GM20431 (cell line): ENCODE measurements at regions not wholly inside any gene's neighbourhood (a gene's known extent, or its start where the extent isn't known, plus 50 kb on each side); places are given as distances from the start of the nearest gene placed in this dataset.
"Not testable (repeated sequence)": the region's sequence is repeated elsewhere in the genome, so short reads cannot be mapped to it uniquely, and the experiment has no call there.

Source experiments
- in situ Hi-C: fragments of 300-500 bp; cut with MseI, MboI; formaldehyde crosslinking; loops from one replicate; pipeline ENCODE4 v1.15.0; 2020; ENCODE audit warnings: low sequenced_read_pairs; ENCODE audit not compliant: unreplicated experiment

DNA sequence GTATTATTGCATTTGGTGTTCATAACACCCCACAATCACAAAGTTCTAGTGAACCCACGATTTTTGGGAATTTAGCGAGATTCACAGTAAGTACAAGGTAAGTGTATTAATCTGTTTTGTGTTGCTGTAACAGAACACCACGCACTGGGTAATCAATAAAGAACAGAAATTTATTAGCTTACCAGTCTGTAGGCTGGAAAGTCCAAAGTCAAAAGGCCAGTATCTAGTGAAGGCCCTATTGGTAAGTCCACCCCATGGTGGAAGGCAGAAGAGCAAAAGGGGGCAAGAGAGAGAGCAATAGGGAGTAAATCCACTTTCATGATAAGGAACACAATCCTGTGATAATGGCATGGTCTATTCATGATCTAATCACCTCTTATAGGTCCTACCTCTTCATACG lies 190.3 kb upstream of the KCNMB2 start:
- in situ Hi-C loops, result no loop called here

DNA sequence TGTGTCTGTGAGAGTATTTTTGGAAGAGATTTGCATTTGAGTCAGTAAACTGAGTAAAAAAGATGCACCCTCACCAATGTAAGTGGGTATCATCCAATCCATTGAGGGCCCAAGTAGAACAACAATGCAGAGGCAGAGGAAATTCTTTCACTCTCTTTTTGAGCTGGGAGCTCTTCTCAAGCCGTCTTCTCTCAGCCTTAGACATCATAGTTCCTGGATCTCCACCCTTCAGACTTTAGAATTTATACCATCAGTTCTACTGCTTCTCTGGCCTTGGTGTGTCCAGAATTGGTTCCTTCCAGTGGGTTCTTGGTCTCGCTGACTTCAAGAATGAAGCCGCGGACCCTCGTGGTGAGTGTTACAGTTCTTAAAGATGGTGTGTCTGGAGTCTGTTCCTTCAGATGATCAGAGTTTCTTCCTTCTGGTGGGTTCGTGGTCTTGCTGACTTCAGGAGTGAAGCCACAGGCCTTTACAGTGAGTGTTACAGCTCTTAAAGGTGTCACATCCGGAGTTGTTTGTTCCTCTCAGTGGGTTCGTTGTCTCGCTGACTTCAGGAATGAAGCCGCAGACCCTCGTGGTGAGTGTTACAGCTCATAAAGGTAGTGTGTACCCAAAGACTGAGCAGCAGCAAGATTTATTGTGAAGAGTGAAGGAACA lies 187.5 kb upstream of the KCNMB2 start:
- in situ Hi-C loops, result not testable (repeated sequence)

DNA sequence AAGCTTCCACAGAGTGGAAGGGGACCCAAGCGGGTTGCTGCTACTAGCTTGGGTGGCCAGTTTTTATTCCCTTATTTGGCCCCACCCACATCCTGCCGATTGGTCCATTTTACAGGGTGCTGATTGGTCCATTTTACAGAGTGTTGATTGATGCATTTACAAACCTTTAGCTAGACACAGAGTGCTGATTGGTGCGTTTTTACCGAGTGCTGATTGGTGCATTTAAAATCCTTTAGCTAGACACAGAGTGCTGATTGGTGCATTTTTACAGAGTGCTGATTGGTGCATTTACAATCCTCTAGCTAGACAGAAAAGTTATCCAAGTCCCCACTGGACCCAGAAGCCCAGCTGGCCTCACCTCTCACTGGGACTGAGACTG lies 187.0 kb upstream of the KCNMB2 start:
- in situ Hi-C loops, result not testable (repeated sequence)

DNA sequence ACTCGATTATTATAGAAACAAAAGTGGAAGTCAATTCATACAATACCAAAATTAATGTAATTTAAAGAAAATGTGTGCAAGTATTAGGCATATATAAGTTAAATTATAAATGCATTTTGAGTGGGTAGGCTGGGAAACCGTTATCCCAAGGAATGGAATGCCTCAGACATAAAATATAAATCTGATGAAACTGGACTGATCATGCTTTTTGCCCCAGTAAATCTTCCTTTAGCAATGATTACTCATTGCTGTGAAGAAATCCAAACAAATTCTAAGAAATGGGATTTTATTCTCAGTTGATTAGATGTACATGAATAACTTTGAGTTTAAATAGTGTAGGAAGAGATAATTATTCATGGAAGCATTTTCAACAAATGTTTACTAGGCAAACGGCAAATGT lies 185.5 kb upstream of the KCNMB2 start:
- in situ Hi-C loops, result no loop called here

DNA sequence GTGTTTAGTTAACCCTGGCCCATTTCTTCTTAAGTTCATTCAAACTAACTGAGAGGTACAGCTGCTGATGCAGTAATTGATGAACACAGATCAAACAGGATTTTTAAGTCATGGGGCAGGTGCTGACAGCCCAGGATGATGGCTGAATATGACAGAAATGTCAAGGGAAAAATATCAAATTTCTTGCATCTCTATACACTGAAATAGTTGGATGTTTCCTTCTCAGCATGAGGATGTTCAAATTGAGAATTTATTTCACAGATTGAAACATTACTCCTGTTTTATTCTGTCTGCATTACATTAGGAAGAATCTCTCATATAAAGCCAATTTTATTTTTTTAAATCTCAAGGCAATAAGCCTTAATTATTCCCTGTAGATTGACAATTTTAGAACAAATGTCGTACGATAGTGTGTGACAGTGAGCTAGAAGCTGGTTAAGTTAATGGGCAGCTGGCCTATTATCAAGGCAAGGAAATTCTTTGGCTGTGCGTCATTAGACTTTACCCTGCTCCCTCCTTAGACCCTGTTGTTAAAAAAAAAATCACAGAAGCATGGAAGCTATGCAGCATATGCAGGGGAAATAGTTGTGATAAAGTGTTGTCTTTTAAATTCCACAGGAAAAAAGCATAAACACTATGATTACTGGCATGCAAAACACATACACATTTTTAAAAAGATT lies 183.8 kb upstream of the KCNMB2 start:
- in situ Hi-C loops, result no loop called here

DNA sequence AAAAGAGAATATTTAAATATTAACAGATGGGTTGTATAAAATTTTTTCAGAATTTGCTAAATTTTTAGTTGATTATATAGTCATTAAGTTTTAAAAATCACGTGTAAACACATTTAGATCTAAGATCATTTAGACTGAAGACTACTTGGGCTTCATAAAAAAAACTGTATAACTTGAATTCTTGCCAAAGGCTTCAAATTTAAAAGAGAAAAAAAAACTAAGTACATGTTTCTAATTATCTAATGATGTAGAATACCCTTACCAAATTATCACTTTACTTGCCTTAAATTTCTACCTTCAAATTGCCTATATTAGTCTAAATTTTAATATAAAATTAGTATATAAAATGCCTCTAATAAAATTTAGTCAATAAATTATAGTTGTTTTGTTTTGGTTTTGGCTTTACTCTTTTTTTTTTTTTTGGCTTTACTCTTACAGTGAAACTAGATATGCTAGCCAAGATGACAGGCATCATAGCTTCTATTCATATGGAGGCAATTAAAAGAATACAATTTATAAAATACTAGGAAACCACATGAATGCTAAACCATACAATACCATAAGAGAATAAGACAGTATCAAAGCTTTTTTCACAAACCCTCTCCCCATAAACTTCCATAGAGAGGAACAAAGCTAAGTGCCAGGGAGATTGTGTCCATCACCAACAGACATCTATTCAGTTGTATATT lies 183.1 kb upstream of the KCNMB2 start:
- in situ Hi-C loops, result no loop called here

DNA sequence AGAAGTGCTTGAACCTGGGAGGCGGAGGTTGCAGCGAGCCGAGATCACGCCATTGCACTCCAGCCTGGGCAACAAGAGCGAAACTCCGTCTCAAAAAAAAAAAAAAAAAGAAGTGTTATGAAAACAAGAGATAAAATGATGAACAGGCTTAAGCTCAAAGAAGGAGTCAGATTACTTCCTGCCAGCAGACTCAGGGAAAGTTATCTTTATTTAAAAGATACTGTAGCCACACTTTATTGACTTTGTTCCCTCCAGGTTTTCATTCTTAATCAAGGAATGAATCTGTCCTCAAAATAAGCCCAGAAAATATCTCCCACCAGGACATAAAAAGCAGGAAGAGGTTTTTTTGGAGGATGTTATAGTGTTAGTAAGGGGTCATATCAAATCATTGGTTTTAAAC lies 176.5 kb upstream of the KCNMB2 start:
- in situ Hi-C loops, result no loop called here

DNA sequence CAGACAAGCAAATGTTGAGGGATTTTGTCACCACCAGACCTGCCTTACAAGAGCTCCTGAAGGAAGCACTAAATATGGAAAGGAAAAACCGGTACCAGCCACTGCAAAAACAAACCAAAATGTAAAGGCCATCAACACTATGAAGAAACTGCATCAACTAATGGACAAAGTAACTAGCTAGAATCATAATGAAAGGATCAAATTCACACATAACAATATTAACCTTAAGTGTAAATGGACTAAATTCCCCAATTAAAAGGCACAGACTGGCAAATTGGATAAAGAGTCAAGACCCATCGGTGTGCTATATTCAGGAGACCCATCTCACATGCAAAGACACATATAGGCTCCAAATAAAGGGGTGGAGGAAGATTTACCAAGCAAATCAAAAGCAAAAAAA lies 173.2 kb upstream of the KCNMB2 start:
- in situ Hi-C loops, result not testable (repeated sequence)

DNA sequence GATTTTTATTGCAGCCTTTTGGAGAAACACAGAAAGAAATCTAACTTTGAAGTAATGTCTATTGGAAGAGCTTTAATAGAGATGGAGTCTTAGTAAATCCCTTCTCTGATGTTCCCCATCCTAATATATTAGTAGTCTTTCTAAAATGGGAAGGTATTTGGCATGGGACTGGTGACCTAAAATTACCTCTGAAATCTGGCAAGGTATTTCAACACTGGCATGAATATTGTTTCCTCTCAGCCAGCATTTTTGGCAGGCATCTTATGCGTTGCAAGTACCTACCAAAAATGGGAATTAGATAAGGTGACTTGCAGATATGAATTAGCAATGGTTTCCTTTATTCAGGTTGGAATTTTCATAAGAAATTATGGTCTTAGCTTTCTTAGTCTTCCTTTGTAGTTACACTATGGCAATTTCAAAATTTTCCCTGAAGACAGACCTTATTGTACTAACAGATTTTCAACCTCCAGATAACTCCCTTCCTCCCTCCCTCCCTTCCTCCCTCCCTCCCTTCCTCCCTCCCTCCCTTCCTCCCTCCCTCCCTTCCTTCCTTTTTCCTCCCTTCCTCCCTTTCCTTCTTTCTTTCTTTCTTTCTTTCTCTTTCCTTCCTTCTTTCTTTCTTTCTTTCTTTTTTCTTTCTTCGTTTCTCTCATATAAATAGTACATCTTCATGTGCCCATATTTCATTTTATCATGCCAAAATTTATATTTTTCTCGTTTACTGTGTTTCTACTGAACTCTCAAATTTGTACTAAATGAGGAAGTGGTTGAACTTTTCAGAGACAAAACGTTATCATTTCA lies 168.2 kb upstream of the KCNMB2 start:
- in situ Hi-C loops, result no loop called here

DNA sequence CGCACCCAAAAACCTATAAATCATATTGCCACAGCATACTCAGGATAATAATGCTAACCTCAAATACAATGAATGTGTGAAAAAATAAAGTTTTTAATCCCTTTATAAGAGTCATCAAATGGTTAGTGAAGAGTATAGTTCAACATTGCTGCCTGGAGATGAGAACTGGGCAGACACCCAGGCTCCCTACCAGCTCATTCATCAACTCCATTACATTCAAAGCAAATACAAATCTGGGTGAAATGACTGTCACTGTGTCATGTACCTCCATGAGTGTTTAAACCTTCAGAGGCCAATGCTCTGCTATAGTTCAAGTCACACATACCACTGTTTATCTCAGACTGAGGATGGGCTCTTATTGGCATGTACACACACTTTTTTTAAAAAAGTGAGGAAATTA lies 167.2 kb upstream of the KCNMB2 start:
- in situ Hi-C loops, result no loop called here

DNA sequence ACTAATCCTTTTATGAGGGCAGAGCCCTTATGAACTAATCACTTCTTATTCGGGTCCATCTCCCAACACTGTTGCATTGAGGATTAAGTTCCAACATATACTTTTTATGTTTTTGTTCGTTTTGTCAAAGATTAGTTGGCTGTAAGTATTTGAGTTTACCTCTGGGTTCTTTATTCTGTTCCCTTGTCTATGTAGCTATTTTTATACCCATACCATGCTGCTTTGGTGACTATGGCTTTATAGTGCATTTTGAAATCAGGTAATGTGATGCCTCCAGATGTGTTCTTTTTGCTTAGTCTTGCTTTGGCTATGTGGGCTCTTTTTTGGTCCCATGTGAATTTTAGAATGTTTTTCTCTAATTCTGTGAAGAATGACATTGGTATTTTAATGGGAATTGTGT lies 166.4 kb upstream of the KCNMB2 start:
- in situ Hi-C loops, result no loop called here

DNA sequence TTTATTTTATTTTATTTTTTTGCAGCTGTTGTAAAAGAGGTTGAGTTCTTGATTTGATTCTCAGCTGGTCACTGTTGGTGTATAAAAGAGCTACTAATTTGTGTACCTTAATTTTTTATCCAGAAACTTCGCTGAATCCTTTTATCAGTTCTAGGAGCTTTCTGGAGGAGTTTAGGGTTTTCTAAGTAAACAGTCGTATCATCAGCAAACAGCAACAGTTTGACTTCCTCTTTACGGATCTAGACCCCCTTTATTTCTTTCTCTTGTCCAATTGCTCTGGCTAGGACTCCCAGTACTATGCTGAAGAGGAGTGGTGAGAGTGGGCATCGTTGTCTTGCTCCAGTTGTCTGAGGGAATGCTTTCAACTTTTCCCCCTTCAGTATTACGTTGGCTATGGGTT lies 165.8 kb upstream of the KCNMB2 start:
- in situ Hi-C loops, result no loop called here

DNA sequence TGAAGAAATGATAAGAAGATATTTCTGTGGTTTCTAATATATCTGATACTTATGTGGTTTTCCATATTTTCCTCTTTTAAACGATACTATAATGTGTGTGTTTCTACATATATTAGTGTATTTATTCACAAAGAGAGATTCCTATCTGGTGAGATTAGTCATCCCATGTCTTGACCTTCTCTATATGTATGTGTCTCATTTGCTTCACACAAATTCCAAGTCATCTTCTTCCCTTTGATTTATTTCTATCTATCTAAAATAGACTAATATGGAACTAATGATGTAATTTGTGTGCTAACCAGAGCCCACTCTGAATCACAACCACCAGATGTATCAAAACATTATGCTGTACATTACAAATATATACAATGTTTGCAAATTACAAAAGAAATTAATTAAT lies 154.7 kb upstream of the KCNMB2 start:
- in situ Hi-C loops, result no loop called here

DNA sequence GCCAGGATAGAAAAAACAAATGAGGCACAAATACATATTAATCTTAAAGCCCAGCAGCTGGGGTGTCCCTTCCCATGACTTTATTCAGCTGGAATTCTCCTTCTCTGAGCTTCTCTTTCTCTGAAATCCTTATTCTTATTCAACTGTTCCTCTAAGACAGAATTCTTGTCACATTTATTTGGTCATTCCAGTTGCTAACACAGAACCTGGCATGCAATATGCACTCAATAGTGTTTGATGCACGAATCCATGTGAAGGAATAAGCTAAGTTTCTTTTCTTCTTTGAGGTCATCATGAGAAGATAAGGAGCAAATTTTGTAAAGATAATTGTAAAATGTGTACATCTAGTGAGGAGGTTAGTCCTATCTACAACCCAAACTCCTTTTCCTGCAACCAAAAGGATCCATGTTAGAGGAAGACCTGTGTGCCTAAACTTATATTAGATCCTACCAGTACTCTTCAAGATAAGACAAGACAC lies 154.2 kb upstream of the KCNMB2 start:
- in situ Hi-C loops, result no loop called here

DNA sequence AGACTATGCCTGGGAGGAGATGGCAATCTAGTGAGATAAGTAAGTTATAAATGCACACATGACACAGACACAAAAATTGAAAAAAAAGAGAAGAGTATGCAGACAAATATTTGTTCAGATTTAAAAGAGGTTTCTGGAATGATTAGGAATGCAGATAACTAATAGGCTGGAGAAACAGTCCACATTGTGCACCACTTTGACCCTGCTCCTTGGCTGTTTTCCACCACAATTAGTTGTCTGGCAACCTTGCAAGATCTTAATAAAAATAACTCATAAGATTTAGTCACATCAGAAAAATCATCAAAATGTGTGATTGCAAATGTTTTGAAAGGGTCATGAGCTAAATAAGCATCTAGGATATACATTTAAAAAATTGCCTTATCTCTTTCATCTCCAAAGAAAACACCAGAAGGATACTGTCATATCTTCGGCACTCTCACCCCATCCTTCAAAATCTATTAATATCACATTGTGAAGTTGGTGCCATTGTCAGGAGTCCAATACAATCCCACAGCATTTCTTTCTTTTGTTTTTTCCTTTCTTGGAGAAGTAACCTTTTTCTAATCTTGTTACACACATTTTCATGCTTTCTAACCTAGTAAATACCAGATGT lies 153.7 kb upstream of the KCNMB2 start:
- in situ Hi-C loops, result no loop called here

DNA sequence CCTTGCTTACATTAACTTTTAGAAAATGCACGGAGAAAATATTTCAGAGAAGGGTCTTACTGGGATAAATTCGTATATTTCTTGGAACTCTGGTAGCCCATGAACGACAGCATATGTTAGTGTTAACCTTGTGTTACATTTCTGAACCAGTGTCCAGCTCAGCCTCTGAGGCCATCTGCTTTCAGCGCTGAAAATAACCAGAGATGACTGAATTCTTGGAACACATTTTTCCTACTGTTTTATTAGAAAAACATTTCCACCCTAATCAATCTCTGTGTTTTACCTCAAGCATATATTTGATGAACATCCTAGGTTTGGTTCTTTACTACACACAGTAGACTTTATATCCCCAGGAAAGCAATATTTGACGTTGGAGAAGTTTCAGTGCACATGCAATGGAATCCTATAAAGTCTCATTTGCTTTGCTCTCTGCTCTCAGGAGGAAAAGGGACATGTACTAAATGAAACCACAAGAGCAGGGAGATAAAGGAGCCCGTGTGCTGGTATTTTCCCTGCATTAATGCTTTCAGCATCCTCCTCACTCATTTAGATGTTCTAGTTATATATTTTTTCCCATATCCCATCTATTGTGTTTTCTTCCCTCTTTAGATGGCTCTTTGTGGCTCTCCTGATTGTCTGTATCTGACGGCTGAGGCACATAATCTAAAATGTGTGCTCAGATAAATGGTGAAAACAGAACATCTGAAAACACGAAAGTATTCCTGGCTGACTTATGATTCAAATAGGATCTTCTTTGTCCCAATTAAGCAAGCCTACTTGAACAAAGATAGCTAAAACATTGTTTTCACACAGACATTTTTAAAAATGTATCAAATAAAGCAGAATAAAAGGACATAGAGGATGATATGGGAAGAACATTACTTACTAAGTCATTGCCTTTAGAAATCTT lies 151.7 kb upstream of the KCNMB2 start:
- in situ Hi-C loops, result no loop called here

DNA sequence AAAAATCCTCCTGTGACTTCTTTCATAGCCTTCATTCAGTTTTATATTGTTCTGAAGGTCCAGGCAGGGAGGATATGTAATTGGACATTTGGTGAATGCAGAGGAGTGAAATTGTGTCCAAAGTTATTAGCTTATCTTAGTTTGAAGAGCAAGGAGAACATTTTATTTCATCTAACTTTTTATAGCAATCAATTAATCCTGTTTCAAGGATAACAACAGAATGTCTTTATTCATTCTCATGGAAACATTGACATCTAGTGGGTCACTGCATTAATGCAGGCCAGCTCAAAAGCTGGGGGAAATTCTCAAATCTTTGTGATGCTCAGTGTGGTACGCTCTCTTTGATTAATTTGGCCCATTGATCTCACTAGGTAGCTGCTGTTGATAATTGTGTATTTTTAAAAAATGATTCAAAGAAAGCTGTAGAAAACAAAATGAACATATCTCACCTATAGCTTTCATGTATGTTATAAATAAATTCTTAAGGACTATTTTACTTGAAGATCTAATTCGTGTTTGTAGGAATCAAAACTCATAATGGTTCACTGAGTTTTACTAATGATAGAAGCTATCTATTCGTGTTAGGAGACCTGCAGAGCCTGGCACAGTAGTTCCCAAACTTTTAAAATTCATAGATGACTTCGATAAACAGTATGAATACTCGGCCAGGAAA lies 150.8 kb upstream of the KCNMB2 start:
- in situ Hi-C loops, result no loop called here

DNA sequence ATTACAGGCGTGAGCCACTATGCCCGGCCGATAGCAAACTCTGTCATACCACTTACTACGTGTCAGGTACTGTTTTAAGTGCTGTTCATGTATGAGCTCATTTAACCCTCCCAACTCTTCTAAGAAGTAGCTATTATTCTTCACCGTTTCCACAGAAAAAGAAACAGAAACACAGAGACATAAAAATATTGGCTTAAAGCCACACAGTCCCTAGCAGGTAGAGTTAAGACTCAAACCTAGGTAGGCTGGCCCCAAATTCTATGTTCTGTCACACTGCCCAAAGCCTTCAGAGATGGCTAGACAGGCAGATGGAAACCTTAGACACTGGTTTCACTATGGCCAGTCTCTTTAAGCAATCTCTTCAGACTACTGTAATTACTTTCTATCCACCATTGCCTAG lies 149.8 kb upstream of the KCNMB2 start:
- in situ Hi-C loops, result no loop called here

DNA sequence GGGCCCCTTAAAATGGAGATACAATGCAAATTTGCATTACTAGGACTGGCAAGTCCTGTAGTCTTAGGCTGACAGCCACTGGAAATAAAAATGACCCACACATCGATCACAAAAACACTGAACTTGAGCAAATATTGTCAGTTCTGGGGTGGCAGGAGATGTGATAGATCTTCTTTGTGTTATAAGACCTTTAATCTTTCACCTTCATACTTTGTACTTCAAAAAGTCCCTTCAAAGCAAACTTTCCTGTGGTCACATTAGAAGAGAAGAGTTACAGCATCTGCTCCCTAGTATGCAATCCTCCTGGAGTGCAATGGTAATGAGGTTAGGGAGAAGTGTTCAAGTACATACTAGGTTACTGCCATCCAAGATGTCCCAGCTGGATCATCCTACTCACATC lies 149.4 kb upstream of the KCNMB2 start:
- in situ Hi-C loops, result no loop called here
